ENCODE measurements at regions not wholly inside any gene's neighbourhood (a gene's known extent, or its start where the extent isn't known, plus 50 kb on each side); places are given as distances from the start of the nearest gene placed in this dataset.

DNA sequence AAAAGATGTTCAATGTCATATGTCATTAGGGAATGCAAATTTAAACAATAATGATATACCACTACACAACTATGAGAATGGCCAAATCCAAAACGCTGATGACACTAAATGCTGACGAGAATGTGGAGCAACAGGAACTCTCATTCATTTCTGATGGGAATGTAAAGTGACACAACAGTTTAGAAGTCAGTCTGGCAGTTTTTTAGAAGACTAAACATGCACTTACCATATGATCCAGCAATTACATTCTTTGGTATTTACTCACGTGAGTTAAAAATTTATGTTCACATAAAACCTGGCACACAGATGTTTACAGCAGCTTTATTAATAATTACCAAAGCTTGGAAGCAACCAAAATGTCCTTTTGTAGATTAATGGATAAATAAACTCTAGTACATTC lies 110.4 kb upstream of the C1orf21 start:
- DNase-seq (ENCODE audit: low read depth) = no peak

DNA sequence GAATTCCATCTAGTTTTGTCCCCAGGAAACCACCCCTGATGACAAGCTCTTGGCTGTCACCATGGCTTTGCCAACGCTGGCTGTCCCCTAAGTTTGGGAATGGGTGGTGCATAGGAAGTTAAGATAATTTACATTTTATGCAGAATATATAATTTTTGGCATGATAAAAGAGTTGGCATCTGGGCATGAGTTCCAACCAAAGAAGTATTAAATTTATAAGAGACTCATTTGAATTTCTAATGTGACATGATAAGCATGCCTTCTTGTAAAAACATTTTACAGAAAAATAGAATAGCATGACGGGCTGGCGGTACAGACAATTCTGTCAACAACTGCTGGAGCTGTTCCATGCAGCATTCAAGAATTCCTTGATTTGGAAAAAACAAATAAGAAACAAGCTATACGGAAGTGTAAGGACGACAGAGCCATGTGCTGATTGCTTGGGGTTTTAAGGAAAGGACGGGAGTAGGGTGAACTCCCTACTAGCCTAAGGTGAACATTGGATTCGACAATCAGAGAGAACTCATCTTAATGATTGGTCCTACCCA lies 106.8 kb upstream of the C1orf21 start:
- no peak for DNase-seq (ENCODE audit: low read depth)

DNA sequence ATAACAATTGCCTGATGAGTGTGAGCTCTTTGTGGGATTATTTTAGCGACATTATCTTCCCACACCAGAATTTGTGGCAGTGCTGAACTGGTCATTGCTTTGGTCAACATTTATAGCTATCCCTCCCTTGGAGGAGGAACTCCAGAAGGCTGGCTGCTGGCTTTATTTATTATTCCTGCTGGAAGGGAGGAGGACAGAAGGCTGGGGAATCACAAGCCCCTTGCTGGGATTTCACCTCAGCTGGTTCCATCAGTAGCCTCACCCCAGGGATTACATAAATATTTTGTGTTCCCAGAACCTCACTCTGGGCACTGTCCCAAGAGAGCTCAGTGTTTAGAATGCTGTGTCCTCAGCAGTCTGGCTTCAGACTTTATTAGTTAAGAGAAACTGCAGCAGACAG lies 102.8 kb upstream of the C1orf21 start:
- DNase-seq (ENCODE audit: low read depth) = no peak

GRCh38 chr1:184284900-184285299 lies 101.9 kb upstream of the C1orf21 start:
- DNase-seq (ENCODE audit: low read depth) = no peak

DNA sequence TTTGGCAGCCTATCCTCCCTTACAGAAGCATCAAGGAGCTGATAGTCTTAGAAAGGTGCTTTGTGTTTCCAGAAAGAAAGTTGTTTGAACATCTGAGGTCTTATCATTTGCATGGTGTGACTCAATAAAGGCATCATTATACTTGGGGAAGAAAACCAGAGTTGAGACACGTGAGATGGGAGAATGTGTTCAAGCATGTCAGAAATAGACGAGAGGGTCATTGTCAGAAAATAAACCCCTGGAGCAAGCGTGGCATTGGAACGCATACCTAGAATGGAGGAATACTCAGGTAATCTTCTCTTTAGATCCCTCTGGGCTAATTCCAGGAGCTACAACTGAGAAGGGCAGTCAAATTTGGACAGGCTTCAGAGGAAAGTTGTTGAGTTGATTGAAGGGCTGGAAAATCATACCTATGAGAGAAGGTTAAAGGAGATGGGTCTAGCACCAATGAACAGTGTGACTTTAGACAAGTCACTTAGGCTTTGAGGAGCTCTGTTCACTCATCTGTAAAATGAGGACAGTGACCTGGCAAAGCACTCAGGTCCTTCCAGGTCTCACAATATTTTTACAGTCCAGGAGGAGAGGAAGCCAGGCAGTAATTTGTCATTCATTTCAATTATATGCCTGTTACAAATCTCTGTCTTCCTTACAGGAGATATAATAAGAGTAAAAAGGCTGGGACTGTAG lies 101.3 kb upstream of the C1orf21 start:
- DNase-seq (ENCODE audit: low read depth) = no peak

DNA sequence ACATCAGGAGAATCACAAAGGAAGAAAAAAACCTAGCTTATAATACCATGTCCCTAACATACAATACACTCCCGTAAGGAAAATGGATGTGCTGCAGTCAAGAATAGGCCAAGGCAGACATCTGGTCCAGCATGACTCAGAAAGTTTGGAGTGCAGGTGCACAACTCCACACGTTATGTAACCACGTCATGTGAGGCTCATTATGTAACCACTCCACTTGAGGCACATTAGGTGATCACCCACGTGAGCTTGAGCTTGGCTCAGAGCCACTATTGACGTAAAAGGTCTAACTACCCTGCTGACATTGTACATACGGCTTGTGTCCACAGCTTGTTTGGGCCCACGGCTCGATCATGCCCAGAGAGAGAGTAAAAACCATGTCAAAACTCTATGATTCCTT lies 99.8 kb upstream of the C1orf21 start:
- DNase-seq (ENCODE audit: low read depth) = no peak

DNA sequence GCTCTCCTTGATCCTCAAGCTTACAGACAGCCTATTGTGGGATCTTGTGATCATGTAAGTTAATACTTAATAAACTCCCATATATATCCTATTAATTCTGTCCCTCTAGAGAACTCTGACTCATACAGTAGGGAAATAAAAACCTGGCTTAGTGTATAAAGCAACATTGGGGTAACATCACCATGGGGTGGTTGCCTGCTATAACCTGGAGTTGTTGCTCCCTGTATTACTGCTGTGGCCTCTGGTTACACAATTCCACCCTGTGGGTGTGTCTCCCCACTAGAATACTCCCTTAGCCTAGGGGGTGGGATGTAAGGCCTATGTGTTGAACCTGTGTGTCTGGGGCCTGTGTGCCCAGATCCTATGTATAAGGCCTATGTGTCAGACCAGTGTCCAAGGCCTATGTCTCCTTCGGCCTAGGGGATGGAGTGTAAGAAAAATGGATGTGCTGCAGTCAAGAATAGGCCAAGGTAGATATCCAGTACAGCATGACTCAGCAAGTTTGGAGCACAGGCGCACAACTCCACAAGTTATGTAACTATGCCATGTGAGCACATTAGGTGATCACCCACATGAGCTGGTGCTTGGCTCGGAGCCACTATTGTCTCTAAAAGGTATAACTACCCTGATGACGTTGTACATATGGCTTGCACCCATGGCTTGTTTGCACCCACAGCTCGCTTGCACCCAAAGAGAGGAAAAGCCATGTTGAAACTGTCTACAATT lies 96.8 kb upstream of the C1orf21 start:
- no peak for DNase-seq (ENCODE audit: low read depth)

DNA sequence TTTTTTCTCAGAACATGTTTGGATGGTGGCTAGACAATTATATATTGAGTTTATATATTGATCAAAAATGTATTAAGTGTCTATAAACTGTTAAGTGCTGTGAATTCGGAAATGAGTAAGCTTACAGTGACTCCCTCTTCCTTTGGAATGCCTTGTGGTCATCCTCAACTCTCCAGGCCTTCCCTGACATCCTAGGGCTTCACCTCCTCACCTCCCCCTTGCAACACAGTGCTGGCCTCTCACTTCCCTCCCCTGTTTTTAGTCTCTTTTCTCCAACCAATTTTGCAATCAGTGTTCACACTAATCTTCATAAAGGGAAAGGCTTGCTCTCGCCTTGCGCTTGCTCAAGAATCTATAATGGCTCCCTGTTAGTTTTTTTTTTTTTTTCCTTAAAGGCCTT lies 95.1 kb upstream of the C1orf21 start:
- no peak for DNase-seq (ENCODE audit: low read depth)

DNA sequence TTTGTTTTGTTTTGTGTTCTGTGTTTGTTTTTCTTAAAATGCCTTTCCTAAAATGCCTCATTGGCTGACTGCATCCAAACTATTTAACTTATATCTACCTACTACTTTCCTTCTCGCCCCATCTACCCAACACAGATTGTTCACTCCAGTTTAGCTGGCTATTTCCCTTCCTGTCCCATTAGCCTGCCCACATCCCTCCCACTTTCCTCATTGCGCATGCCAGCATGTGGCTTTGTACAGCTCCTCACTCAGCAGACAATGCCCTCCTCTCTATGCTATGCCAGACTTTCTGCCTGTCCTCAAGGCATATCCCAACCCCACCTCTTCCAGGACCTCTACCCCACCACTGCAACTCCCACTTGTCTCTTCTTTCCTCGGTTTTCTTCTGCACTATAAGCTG lies 94.7 kb upstream of the C1orf21 start:
- DNase-seq (ENCODE audit: low read depth) = no peak

DNA sequence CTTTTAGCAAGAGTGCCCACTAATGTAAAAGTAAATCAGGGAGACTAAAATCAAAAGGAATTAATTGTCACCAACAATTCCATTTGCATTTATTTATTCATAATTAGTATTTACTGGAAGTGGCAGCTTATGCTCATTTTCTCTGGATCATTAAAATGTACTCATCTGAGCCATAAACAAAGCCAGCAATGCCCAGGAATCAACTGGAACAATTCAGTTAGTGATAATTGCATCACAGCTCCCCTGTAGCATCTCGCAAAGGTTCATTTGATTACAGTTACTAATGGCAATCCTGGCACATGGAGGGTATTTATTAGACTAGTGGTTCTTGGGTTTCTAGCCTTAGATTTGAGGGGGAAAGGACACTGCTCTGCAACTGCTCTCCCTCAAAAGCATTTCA lies 92.7 kb upstream of the C1orf21 start:
- no peak for DNase-seq (ENCODE audit: low read depth)

- DNase-seq (ENCODE audit: low read depth) = peak; percentile 86
Measured at GRCh38 chr1:184296466-184297243, 90.2 kb upstream of the C1orf21 start.

- no peak for DNase-seq (ENCODE audit: low read depth)
Measured at GRCh38 chr1:184297244-184297750, 89.5 kb upstream of the C1orf21 start.

GRCh38 chr1:184298440-184299405 lies 88.1 kb upstream of the C1orf21 start:
- no peak for DNase-seq (ENCODE audit: low read depth)

DNA sequence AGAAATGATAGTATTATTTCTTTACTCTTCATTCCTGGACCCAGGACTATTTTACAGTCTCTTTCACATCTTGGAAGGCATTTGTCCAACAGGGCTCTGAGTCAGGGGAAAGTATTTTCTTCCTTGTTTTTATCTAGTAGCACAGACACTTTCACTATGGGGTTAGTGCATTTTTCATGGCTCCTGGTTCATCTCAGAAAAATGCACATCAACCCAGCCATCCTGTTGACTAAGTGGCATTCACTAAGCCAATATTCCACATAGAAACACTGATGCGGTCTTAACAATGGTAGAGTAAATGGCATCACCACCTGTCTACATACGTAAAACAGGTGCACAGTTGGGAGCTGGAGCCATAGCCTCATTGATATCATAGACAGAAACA lies 87.4 kb upstream of the C1orf21 start:
- DNase-seq (ENCODE audit: low read depth) = no peak

DNA sequence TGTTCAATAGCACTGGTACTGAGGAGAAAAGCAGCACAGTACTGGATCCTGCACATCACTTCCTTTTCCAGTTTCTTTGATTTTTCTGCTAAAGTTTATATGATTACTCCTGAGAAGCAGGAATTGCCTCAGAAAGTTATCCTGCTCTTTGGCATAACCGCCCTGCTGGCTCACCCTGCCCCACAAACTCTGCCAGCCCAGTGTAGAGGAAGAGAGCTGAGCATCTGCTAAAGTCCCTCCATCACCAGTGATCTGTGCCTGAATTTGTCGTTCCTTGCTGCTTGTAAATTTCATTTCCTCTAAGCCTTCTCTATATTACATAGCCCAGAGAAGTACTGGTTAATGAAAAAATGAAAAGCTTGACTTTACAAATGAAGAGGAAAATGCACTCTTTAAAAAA lies 87.0 kb upstream of the C1orf21 start:
- no peak for DNase-seq (ENCODE audit: low read depth)

- no peak for DNase-seq (ENCODE audit: low read depth)
Measured at GRCh38 chr1:184300446-184300845, 86.4 kb upstream of the C1orf21 start.

- DNase-seq (ENCODE audit: low read depth) = no peak
Measured at GRCh38 chr1:184301227-184301626, 85.6 kb upstream of the C1orf21 start.

DNA sequence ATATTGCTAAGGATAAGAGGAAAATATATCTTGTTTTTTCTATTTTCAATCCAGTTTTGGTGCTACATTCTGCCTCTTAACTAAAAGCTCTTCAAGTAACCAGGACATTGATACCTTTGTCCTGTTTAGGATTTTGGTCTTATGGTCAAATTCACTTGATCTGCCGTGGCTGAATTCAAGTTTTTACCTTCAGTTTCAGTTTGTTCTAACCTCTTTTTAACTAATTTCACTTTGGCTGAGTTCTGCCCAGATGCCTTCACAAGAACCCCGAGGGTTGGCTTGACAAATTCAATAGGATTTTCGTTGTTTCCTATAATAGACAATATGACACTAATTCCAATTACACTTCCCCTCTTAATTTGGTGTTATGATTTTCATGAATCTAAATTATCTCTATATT lies 84.5 kb upstream of the C1orf21 start:
- no peak for DNase-seq (ENCODE audit: low read depth)

- DNase-seq (ENCODE audit: low read depth) = no peak
Measured at GRCh38 chr1:184310157-184310819, 76.5 kb upstream of the C1orf21 start.

DNA sequence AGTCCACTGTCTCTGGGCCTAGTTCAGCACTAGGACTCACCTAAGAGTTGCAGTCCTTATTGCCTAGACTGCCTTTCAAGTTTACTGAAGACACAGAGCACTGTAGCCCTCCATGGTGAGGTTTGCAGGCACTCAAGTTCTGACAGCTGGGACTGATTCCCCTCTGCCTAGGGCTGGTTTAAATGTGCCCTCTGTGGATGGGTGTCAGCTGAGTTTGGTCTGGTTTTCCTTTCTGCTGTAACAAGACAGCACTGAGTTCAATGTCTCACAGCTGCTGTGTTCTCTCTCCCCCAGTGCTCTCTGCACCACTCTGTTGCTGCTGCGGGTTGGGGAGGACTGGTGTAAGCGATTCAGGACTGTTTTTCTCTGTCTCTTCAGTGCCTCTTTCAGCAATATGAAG lies 75.2 kb upstream of the C1orf21 start:
- no peak for DNase-seq (ENCODE audit: low read depth)

- no peak for DNase-seq (ENCODE audit: low read depth)
Measured at GRCh38 chr1:184315254-184315653, 71.6 kb upstream of the C1orf21 start.
